ENCODE measurements at regions not wholly inside any gene's neighbourhood (a gene's known extent, or its start where the extent isn't known, plus 50 kb on each side); places are given as distances from the start of the nearest gene placed in this dataset.

GRCh38 chr1:219801156-219801820, 127.1 kb downstream of the SLC30A10 start:
- no peak for DNase-seq (ENCODE audit: low read depth)

- peak; percentile 78 for DNase-seq (ENCODE audit: low read depth)
Measured at GRCh38 chr1:219798283-219799030, 129.9 kb downstream of the SLC30A10 start.

- DNase-seq (ENCODE audit: low read depth): no peak
Measured at GRCh38 chr1:219797683-219798082, 130.7 kb downstream of the SLC30A10 start.

- no peak for DNase-seq (ENCODE audit: low read depth)
Measured at GRCh38 chr1:219797009-219797408, 131.3 kb downstream of the SLC30A10 start.

GRCh38 chr1:219795363-219795917, 132.9 kb downstream of the SLC30A10 start:
- DNase-seq (ENCODE audit: low read depth): no peak

- no peak for DNase-seq (ENCODE audit: low read depth)
Measured at GRCh38 chr1:219794085-219794743, 134.1 kb downstream of the SLC30A10 start.

GRCh38 chr1:219792337-219793021, 135.9 kb downstream of the SLC30A10 start:
- peak; percentile 28 for DNase-seq (ENCODE audit: low read depth)

GRCh38 chr1:219791766-219792165, 136.6 kb downstream of the SLC30A10 start:
- no peak for DNase-seq (ENCODE audit: low read depth)

GRCh38 chr1:219790834-219791615, 137.3 kb downstream of the SLC30A10 start:
- DNase-seq (ENCODE audit: low read depth): no peak

GRCh38 chr1:219788700-219789099, 139.7 kb downstream of the SLC30A10 start:
- DNase-seq (ENCODE audit: low read depth): no peak

GRCh38 chr1:219788091-219788490, 140.3 kb downstream of the SLC30A10 start:
- peak; percentile 60 for DNase-seq (ENCODE audit: low read depth)

GRCh38 chr1:219784660-219785381, 143.5 kb downstream of the SLC30A10 start:
- DNase-seq (ENCODE audit: low read depth): peak; percentile 30

- no peak for DNase-seq (ENCODE audit: low read depth)
Measured at GRCh38 chr1:219783605-219784235, 144.6 kb downstream of the SLC30A10 start.

GRCh38 chr1:219782929-219783328, 145.4 kb downstream of the SLC30A10 start:
- no peak for DNase-seq (ENCODE audit: low read depth)

GRCh38 chr1:219782311-219782710, 146.0 kb downstream of the SLC30A10 start:
- no peak for DNase-seq (ENCODE audit: low read depth)

GRCh38 chr1:219781491-219781890, 146.9 kb downstream of the SLC30A10 start:
- DNase-seq (ENCODE audit: low read depth): no peak

GRCh38 chr1:219778793-219779369, 149.5 kb downstream of the SLC30A10 start:
- DNase-seq (ENCODE audit: low read depth): no peak

- no peak for DNase-seq (ENCODE audit: low read depth)
Measured at GRCh38 chr1:219778110-219778509, 150.2 kb downstream of the SLC30A10 start.

GRCh38 chr1:219774386-219774785, 154.0 kb downstream of the SLC30A10 start:
- peak; percentile 40 for DNase-seq (ENCODE audit: low read depth)

GRCh38 chr1:219773775-219774174, 154.6 kb downstream of the SLC30A10 start:
- DNase-seq (ENCODE audit: low read depth): no peak

All from ELR (cell line).